ENCODE measurements at regions not wholly inside any gene's neighbourhood (a gene's known extent, or its start where the extent isn't known, plus 50 kb on each side); places are given as distances from the start of the nearest gene placed in this dataset.
A peak's percentile ranks its signal among the peaks of the same experiment; 100 is the strongest.

GRCh38 chr14:56023661-56024081, 94.5 kb upstream of the PELI2 start:
- no peak overlapping the region for H3K4me3 ChIP-seq (ENCODE audit: insufficient read depth, low read depth, low read length)
- H3K27me3 ChIP-seq (ENCODE audit: control insufficient read depth, insufficient read depth, low read length): no peaks in the 10 kb centered on the region
- no peaks in the 10 kb centered on the region for H3K36me3 ChIP-seq (replicated peaks; ENCODE audit: control insufficient read depth, insufficient read depth, low read length)
- no peak for DNase-seq

GRCh38 chr14:56025191-56025590, 93.0 kb upstream of the PELI2 start:
- DNase-seq: no peak
- H3K4me3 ChIP-seq (ENCODE audit: insufficient read depth, low read depth, low read length): no peak overlapping the region
- no peaks in the 10 kb centered on the region for H3K27me3 ChIP-seq (ENCODE audit: control insufficient read depth, insufficient read depth, low read length)
- no peaks in the 10 kb centered on the region for H3K36me3 ChIP-seq (replicated peaks; ENCODE audit: control insufficient read depth, insufficient read depth, low read length)

GRCh38 chr14:56026506-56026905, 91.7 kb upstream of the PELI2 start:
- Histone ChIP-seq H3K4me3 (ENCODE audit: insufficient read depth, low read depth, low read length) (no peak overlapping the region), H3K36me3 (replicated peaks; ENCODE audit: control insufficient read depth, insufficient read depth, low read length) (no peaks in the 10 kb centered on the region), H3K27me3 (ENCODE audit: control insufficient read depth, insufficient read depth, low read length) (no peaks in the 10 kb centered on the region)
- no peak for DNase-seq

DNA sequence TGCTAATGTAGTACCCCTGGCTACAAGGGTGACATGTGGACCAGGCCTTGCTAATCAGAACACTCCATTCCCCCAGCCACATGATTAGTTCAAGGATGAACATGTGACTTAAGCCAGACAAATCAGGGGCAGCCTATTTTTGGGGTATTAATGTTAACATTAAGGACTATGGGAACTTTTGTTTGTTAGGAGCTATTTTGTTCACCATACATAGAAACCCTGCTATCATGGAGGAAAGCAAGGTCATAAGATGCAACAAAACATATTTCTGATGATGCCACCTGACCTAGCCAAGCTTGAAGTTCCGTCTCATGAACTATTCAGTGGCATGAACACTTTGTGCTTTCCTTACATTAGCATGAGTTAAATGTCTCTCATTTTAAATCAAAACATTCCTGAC, 90.8 kb upstream of the PELI2 start:
- Histone ChIP-seq H3K4me3 (ENCODE audit: insufficient read depth, low read depth, low read length) (no peak overlapping the region), H3K27me3 (ENCODE audit: control insufficient read depth, insufficient read depth, low read length) (no peaks in the 10 kb centered on the region), H3K36me3 (replicated peaks; ENCODE audit: control insufficient read depth, insufficient read depth, low read length) (no peaks in the 10 kb centered on the region)
- DNase-seq: no peak

GRCh38 chr14:56027916-56028712, 90.1 kb upstream of the PELI2 start:
- Histone ChIP-seq H3K36me3 (replicated peaks; ENCODE audit: control insufficient read depth, insufficient read depth, low read length) (no peaks in the 10 kb centered on the region), H3K27me3 (ENCODE audit: control insufficient read depth, insufficient read depth, low read length) (no peaks in the 10 kb centered on the region), H3K4me3 (ENCODE audit: insufficient read depth, low read depth, low read length) (no peak overlapping the region)
- DNase-seq: no peak

GRCh38 chr14:56036353-56036752, 81.9 kb upstream of the PELI2 start:
- H3K4me3 ChIP-seq (ENCODE audit: insufficient read depth, low read depth, low read length): no peak overlapping the region
- H3K27me3 ChIP-seq (ENCODE audit: control insufficient read depth, insufficient read depth, low read length): no peaks in the 10 kb centered on the region
- H3K36me3 ChIP-seq (replicated peaks; ENCODE audit: control insufficient read depth, insufficient read depth, low read length): no peaks in the 10 kb centered on the region
- DNase-seq: peak; percentile 2

DNA sequence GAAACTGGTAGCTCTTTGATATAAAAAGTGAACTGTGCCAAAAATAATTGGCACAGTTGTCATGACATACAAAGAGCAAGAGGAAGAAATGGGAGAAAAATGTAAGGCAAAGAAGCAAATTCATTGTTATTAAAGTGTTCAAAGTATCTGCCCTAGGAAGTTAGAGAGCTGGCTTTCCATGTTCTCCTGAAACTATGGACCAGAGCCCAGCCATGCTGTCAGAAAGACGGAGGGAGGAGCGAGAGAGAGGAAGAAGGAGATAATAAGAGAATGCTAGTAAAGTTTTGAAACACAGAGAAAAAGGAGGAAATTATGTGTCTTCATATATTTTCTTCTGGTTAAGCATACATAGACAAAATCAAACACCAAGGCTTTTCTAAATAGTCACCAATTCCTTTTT, 78.1 kb upstream of the PELI2 start:
- no peak overlapping the region for H3K4me3 ChIP-seq (ENCODE audit: insufficient read depth, low read depth, low read length)
- no peaks in the 10 kb centered on the region for H3K27me3 ChIP-seq (ENCODE audit: control insufficient read depth, insufficient read depth, low read length)
- no peaks in the 10 kb centered on the region for H3K36me3 ChIP-seq (replicated peaks; ENCODE audit: control insufficient read depth, insufficient read depth, low read length)
- DNase-seq: no peak

DNA sequence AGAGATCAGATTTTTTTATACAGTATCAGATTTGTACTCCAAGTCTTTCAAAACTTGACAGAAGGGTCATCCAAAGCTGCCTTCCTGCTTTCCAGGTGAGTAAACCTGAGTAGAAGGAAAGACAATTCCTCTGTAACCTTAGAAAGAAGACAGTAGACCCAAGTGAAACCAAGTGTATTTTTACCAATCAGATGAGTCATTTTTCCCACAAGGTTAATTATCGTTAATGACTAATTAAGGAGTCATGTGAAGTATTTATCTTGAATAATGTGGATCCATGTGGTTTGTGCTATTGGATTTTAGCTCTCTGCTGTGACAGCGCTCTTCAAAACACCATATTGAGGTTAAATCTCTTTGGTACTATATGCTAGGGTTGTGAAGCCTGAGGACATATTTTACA, 74.0 kb upstream of the PELI2 start:
- H3K4me3 ChIP-seq (ENCODE audit: insufficient read depth, low read depth, low read length): no peak overlapping the region
- H3K27me3 ChIP-seq (ENCODE audit: control insufficient read depth, insufficient read depth, low read length): no peaks in the 10 kb centered on the region
- H3K36me3 ChIP-seq (replicated peaks; ENCODE audit: control insufficient read depth, insufficient read depth, low read length): no peaks in the 10 kb centered on the region
- DNase-seq: no peak

DNA sequence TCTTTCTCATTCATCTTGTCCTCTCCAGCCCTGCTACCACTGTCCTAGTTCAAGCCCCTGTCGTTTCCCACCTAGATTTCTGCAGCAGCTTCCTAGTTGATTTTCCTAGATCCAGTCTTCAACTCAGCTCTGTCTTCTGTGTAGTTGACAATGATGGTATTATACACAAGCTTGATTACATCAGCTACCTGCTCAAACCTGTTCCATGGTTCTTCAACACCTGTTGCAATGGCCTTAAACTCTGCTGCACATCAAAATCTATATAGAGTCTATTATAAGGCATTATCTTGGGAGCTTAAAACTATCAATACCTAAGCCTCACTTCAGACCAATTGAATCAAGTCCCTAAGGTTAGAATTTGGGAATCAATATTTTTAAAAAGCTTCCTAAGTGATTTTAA, 71.7 kb upstream of the PELI2 start:
- no peak for DNase-seq
- Histone ChIP-seq H3K36me3 (replicated peaks; ENCODE audit: control insufficient read depth, insufficient read depth, low read length) (no peaks in the 10 kb centered on the region), H3K4me3 (ENCODE audit: insufficient read depth, low read depth, low read length) (no peak overlapping the region)

DNA sequence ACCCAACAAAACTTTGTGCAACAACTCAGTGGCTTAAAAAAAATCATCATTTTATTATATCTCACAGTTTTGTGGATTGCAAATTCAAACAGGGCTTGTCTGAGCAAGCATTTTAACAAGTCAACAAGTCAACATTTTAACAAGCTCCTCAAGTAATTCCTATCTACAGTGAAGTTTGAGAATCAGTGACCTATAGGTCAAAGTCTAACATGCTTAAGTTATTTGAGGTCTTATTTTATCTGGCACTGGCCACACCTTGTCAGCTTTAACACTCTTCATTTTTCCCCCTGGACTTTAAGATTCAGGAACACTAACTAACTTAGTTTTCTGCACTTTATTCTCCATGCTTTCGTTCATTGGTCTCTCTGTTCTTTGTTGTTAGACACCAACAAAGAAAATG, 71.2 kb upstream of the PELI2 start:
- DNase-seq: no peak
- no peak overlapping the region for H3K4me3 ChIP-seq (ENCODE audit: insufficient read depth, low read depth, low read length)
- H3K27me3 ChIP-seq (ENCODE audit: control insufficient read depth, insufficient read depth, low read length): no peaks in the 10 kb centered on the region
- no peaks in the 10 kb centered on the region for H3K36me3 ChIP-seq (replicated peaks; ENCODE audit: control insufficient read depth, insufficient read depth, low read length)

More for the DNA sequence above, 71.7 kb upstream of the PELI2 start:
- H3K27me3 ChIP-seq (ENCODE audit: control insufficient read depth, insufficient read depth, low read length): no peaks in the 10 kb centered on the region

- H3K36me3 ChIP-seq (replicated peaks; ENCODE audit: control insufficient read depth, insufficient read depth, low read length): no peaks in the 10 kb centered on the region
- no peak overlapping the region for H3K4me3 ChIP-seq (ENCODE audit: insufficient read depth, low read depth, low read length)
- DNase-seq: no peak
- no peaks in the 10 kb centered on the region for H3K27me3 ChIP-seq (ENCODE audit: control insufficient read depth, insufficient read depth, low read length)
Measured at GRCh38 chr14:56049536-56049935, 68.7 kb upstream of the PELI2 start.

GRCh38 chr14:56055511-56055910, 62.7 kb upstream of the PELI2 start:
- no peak for DNase-seq
- no peak overlapping the region for H3K4me3 ChIP-seq (ENCODE audit: insufficient read depth, low read depth, low read length)
- H3K27me3 ChIP-seq (ENCODE audit: control insufficient read depth, insufficient read depth, low read length): no peaks in the 10 kb centered on the region
- no peaks in the 10 kb centered on the region for H3K36me3 ChIP-seq (replicated peaks; ENCODE audit: control insufficient read depth, insufficient read depth, low read length)

GRCh38 chr14:56056031-56056430, 62.2 kb upstream of the PELI2 start:
- no peaks in the 10 kb centered on the region for H3K27me3 ChIP-seq (ENCODE audit: control insufficient read depth, insufficient read depth, low read length)
- H3K4me3 ChIP-seq (ENCODE audit: insufficient read depth, low read depth, low read length): no peak overlapping the region
- H3K36me3 ChIP-seq (replicated peaks; ENCODE audit: control insufficient read depth, insufficient read depth, low read length): no peaks in the 10 kb centered on the region
- no peak for DNase-seq

GRCh38 chr14:56057071-56057741, 61.0 kb upstream of the PELI2 start:
- Histone ChIP-seq H3K27me3 (ENCODE audit: control insufficient read depth, insufficient read depth, low read length) (no peaks in the 10 kb centered on the region), H3K36me3 (replicated peaks; ENCODE audit: control insufficient read depth, insufficient read depth, low read length) (no peaks in the 10 kb centered on the region), H3K4me3 (ENCODE audit: insufficient read depth, low read depth, low read length) (no peak overlapping the region)
- DNase-seq: no peak

DNA sequence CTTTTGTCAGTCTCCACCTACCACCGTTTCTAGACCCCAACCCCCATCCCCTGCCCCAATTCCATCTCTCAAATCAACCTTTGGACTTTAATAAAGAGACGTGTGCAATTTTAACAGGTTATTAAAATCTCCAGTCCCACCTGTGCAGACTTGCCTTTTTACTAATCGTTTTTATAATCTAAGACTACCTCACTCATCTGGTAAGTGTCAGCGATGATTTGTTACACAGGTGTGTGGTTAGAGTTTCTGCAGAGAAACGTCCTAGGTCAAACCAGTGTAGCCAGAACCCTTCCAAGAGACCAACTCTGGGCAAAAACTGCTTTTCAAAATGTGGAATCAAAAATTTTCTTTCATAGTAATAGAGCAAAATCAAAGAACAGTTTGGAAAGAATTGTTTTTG, 60.4 kb upstream of the PELI2 start:
- Histone ChIP-seq H3K36me3 (replicated peaks; ENCODE audit: control insufficient read depth, insufficient read depth, low read length) (no peaks in the 10 kb centered on the region), H3K4me3 (ENCODE audit: insufficient read depth, low read depth, low read length) (no peak overlapping the region), H3K27me3 (ENCODE audit: control insufficient read depth, insufficient read depth, low read length) (no peaks in the 10 kb centered on the region)
- DNase-seq: no peak

All from H7 (cell line).